ENCODE measurements at regions not wholly inside any gene's neighbourhood (a gene's known extent, or its start where the extent isn't known, plus 50 kb on each side); places are given as distances from the start of the nearest gene placed in this dataset.

GRCh38 chr4:36944232-36944631 is 300.3 kb upstream of the NWD2 start:
- no peak for DNase-seq (ENCODE audit: low read depth in 2 of 2)

GRCh38 chr4:36961420-36961819 is 283.1 kb upstream of the NWD2 start:
- no peak for DNase-seq (ENCODE audit: low read depth in 2 of 2)

- DNase-seq (ENCODE audit: low read depth in 2 of 2), result no peak
These were observed 277.6 kb upstream of the NWD2 start for GRCh38 chr4:36966756-36967460.

- no peak for DNase-seq (ENCODE audit: low read depth in 2 of 2)
These were observed 265.0 kb upstream of the NWD2 start for GRCh38 chr4:36979533-36979932.

GRCh38 chr4:36990128-36990872 is 254.2 kb upstream of the NWD2 start:
- no peak for DNase-seq (ENCODE audit: low read depth in 2 of 2)

- no peak for DNase-seq (ENCODE audit: low read depth in 2 of 2)
These were observed 246.8 kb upstream of the NWD2 start for GRCh38 chr4:36997727-36998126.

GRCh38 chr4:37000281-37000680 is 244.3 kb upstream of the NWD2 start:
- DNase-seq (ENCODE audit: low read depth in 2 of 2), result no peak

GRCh38 chr4:37001688-37002436 is 242.7 kb upstream of the NWD2 start:
- DNase-seq (ENCODE audit: low read depth in 2 of 2), result no peak

GRCh38 chr4:37002625-37003024 is 241.9 kb upstream of the NWD2 start:
- no peak for DNase-seq (ENCODE audit: low read depth in 2 of 2)

GRCh38 chr4:37008199-37008598 is 236.3 kb upstream of the NWD2 start:
- DNase-seq (ENCODE audit: low read depth in 2 of 2), result no peak

GRCh38 chr4:37014584-37014983 is 230.0 kb upstream of the NWD2 start:
- no peak for DNase-seq (ENCODE audit: low read depth in 2 of 2)

- no peak for DNase-seq (ENCODE audit: low read depth in 2 of 2)
These were observed 229.2 kb upstream of the NWD2 start for GRCh38 chr4:37015391-37015790.

- no peak for DNase-seq (ENCODE audit: low read depth in 2 of 2)
These were observed 221.0 kb upstream of the NWD2 start for GRCh38 chr4:37023504-37023903.

GRCh38 chr4:37023996-37024395 is 220.5 kb upstream of the NWD2 start:
- no peak for DNase-seq (ENCODE audit: low read depth in 2 of 2)

GRCh38 chr4:37040816-37041215 is 203.7 kb upstream of the NWD2 start:
- no peak for DNase-seq (ENCODE audit: low read depth in 2 of 2)

GRCh38 chr4:37043342-37043741 is 201.2 kb upstream of the NWD2 start:
- DNase-seq (ENCODE audit: low read depth in 2 of 2), result no peak

GRCh38 chr4:37051111-37051510 is 193.4 kb upstream of the NWD2 start:
- no peak for DNase-seq (ENCODE audit: low read depth in 2 of 2)

GRCh38 chr4:37051866-37052265 is 192.7 kb upstream of the NWD2 start:
- no peak for DNase-seq (ENCODE audit: low read depth in 2 of 2)

- DNase-seq (ENCODE audit: low read depth in 2 of 2), result no peak
These were observed 189.9 kb upstream of the NWD2 start for GRCh38 chr4:37054531-37055077.

GRCh38 chr4:37058826-37059225 is 185.7 kb upstream of the NWD2 start:
- no peak for DNase-seq (ENCODE audit: low read depth in 2 of 2)

- DNase-seq (ENCODE audit: low read depth in 2 of 2), result no peak
These were observed 178.4 kb upstream of the NWD2 start for GRCh38 chr4:37066159-37066558.

- no peak for DNase-seq (ENCODE audit: low read depth in 2 of 2)
These were observed 176.0 kb upstream of the NWD2 start for GRCh38 chr4:37068580-37068979.
